ENCODE measurements at regions not wholly inside any gene's neighbourhood (a gene's known extent, or its start where the extent isn't known, plus 50 kb on each side); places are given as distances from the start of the nearest gene placed in this dataset.
A peak's percentile ranks its signal among the peaks of the same experiment; 100 is the strongest.
"Not testable (repeated sequence)": the region's sequence is repeated elsewhere in the genome, so short reads cannot be mapped to it uniquely, and the experiment has no call there.

DNA sequence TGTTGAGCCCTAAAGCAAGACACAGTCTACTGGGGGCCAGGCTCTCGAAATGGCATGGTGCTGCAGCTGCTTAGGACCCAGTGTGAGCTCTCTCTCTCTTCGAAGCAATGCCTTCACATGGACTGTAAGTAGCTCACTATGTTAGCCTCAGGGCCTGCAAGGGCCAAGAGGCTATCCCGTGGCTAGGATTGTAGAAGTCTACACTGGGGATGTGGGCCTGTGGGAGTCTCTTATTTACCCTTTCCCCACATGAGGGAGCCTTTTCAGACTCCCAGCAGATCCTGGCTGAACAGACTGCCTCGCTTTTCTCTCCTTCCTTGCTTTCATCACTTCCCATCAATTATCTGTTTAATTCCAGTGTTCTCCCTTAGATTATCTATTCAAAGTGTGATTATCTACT, 101.4 kb downstream of the GPR65 start:
- WGBS, 2 experiments (ENCODE audit: insufficient coverage in 2 of 2), result 77 to 80% methylated on average over 2 to 4 of the region's 4 CpGs
- Histone ChIP-seq H3K27ac (ENCODE audit: low read depth, low read length, severe bottlenecking) (no peak overlapping the region), H3K36me3 (ENCODE audit: control insufficient read depth, insufficient read depth, low read length) (no peaks in the 10 kb centered on the region), H3K4me3 (ENCODE audit: extremely low read depth, insufficient read depth, low read length, poor library complexity, severe bottlenecking) (no peak overlapping the region), H3K4me1 (ENCODE audit: control insufficient read depth, insufficient read depth, low read length, poor library complexity, severe bottlenecking) (peaks cover 5% of the 10 kb centered on the region), H3K9me3 (ENCODE audit: control insufficient read depth, low read length) (no peaks in the 10 kb centered on the region)

- WGBS, 2 experiments (ENCODE audit: insufficient coverage in 2 of 2), result 57 to 94% methylated on average over 2 to 3 of the region's 7 CpGs
- not testable (repeated sequence) for H3K36me3 ChIP-seq (ENCODE audit: control insufficient read depth, insufficient read depth, low read length); H3K4me3 ChIP-seq (ENCODE audit: extremely low read depth, insufficient read depth, low read length, poor library complexity, severe bottlenecking); H3K9me3 ChIP-seq (ENCODE audit: control insufficient read depth, low read length); H3K27ac ChIP-seq (ENCODE audit: low read depth, low read length, severe bottlenecking)
- H3K4me1 ChIP-seq (ENCODE audit: control insufficient read depth, insufficient read depth, low read length, poor library complexity, severe bottlenecking), result peaks cover 17% of the 10 kb centered on the region
These were observed 122.7 kb downstream of the GPR65 start for GRCh38 chr14:88127669-88128068.

DNA sequence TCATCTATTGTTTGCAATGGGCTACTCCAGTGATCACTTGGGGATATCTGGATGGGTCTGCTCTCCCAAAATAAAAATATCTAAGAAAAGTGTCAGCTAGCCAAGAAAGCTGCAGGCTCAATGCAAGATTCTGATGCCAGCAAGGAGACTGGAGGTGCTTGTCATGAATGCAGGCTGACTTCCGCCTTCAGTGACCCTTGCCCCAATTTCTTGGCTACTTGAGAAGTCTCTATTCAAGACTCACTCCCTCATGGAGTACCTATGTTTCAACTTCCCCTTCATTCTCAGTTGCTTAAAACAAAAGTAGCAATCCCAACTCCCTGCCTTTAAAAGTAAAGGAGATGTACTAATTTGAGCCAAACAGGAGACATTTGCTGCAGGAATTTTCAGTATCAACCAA, 123.9 kb downstream of the GPR65 start:
- H3K36me3 ChIP-seq (ENCODE audit: control insufficient read depth, insufficient read depth, low read length), result no peaks in the 10 kb centered on the region
- 100% methylated on average over 1 of the region's 1 CpG; no CpG with 5 or more reads in 1 of the 2 experiments for WGBS, 2 experiments (ENCODE audit: insufficient coverage in 2 of 2)
- no peak overlapping the region for H3K4me3 ChIP-seq (ENCODE audit: extremely low read depth, insufficient read depth, low read length, poor library complexity, severe bottlenecking)
- no peaks in the 10 kb centered on the region for H3K9me3 ChIP-seq (ENCODE audit: control insufficient read depth, low read length)
- no peak overlapping the region for H3K27ac ChIP-seq (ENCODE audit: low read depth, low read length, severe bottlenecking)
- H3K4me1 ChIP-seq (ENCODE audit: control insufficient read depth, insufficient read depth, low read length, poor library complexity, severe bottlenecking), result peaks cover 17% of the 10 kb centered on the region

GRCh38 chr14:88129306-88130056, 124.5 kb downstream of the GPR65 start:
- H3K9me3 ChIP-seq (ENCODE audit: control insufficient read depth, low read length), result no peaks in the 10 kb centered on the region
- H3K27ac ChIP-seq (ENCODE audit: low read depth, low read length, severe bottlenecking), result peak overlapping the region; percentile 90
- H3K4me3 ChIP-seq (ENCODE audit: extremely low read depth, insufficient read depth, low read length, poor library complexity, severe bottlenecking), result no peak overlapping the region
- WGBS, 2 experiments (ENCODE audit: insufficient coverage in 2 of 2), result 50 to 76% methylated on average over 1 to 2 of the region's 2 CpGs
- H3K4me1 ChIP-seq (ENCODE audit: control insufficient read depth, insufficient read depth, low read length, poor library complexity, severe bottlenecking), result peaks cover 17% of the 10 kb centered on the region
- H3K36me3 ChIP-seq (ENCODE audit: control insufficient read depth, insufficient read depth, low read length), result no peaks in the 10 kb centered on the region

DNA sequence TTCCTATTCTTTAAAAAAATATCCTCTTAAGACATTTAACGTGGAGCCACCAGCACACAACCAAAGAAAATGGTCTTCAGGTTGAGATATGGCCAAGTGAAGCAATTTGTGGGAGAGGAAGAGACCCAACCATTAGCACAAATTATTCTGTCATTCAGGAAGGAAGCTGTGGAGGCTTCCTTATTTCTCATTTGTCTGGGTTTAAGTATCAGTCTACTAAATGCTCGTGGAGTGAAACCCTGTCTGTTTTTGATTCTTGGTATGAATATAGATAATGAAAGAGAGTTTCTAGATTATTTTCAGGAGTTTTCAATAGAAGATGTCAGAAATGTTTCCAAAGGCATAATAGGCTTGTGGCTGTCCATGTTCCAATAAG, 125.1 kb downstream of the GPR65 start:
- no peaks in the 10 kb centered on the region for H3K36me3 ChIP-seq (ENCODE audit: control insufficient read depth, insufficient read depth, low read length)
- no peaks in the 10 kb centered on the region for H3K9me3 ChIP-seq (ENCODE audit: control insufficient read depth, low read length)
- 83 to 100% methylated on average over 1 of the region's 2 CpGs for WGBS, 2 experiments (ENCODE audit: insufficient coverage in 2 of 2)
- no peak overlapping the region for H3K4me3 ChIP-seq (ENCODE audit: extremely low read depth, insufficient read depth, low read length, poor library complexity, severe bottlenecking)
- H3K27ac ChIP-seq (ENCODE audit: low read depth, low read length, severe bottlenecking), result peak overlapping the region; percentile 90
- H3K4me1 ChIP-seq (ENCODE audit: control insufficient read depth, insufficient read depth, low read length, poor library complexity, severe bottlenecking), result peaks cover 17% of the 10 kb centered on the region
